HEK293 (cell line): ENCODE measurements at regions not wholly inside any gene's neighbourhood (a gene's known extent, or its start where the extent isn't known, plus 50 kb on each side); places are given as distances from the start of the nearest gene placed in this dataset.

Experiments
- CTCF ChIA-PET: fragments of 350-600 bp; formaldehyde crosslinking; extraction: SDS; loops from one replicate; lab custom pipeline; 2021; ENCODE audit warnings: antibody characterized with exemption; lab: Yijun Ruan, JAX
- POLR2A ChIA-PET: fragments of 300-600 bp; formaldehyde crosslinking; extraction: SDS; loops from one replicate; lab custom pipeline; 2020; ENCODE audit warnings: antibody characterized with exemption, inconsistent platforms; lab: Yijun Ruan, JAX
- H3K27ac ChIP-seq: fragments of 200-500 bp; sonication (Bioruptor generic); 2 replicates; pipeline ENCODE4 v1.5.1; 2014; ENCODE audit warnings: low read depth, low read length, control low read depth, inconsistent platforms; ENCODE audit errors: extremely low read depth
- H3K36me3 ChIP-seq, 2 experiments: fragments of 200-500 bp in 1 of 2; sonication (Bioruptor generic) in 1 of 2; 1 replicate in 1 of 2; 2 replicates in 1 of 2; pipeline ENCODE4 v1.5.1; 2014 to 2017; ENCODE audit warnings: inconsistent platforms in 2 of 2, low read length in 2 of 2; ENCODE audit not compliant: control insufficient read depth in 2 of 2, insufficient read depth in 1 of 2
- H3K4me1 ChIP-seq: fragments of 200-500 bp; sonication (Bioruptor generic); 2 replicates; pipeline ENCODE4 v1.5.1; 2014; ENCODE audit warnings: mild to moderate bottlenecking, low read length, inconsistent platforms; ENCODE audit not compliant: control insufficient read depth, insufficient read depth
- H3K4me3 ChIP-seq: 2 replicates; pipeline ENCODE4 v1.5.1; 2011; ENCODE audit warnings: low read depth, mild to moderate bottlenecking, control low read depth, low read length, moderate library complexity
- H3K9me3 ChIP-seq: fragments of 200-500 bp; sonication (Bioruptor generic); 2 replicates; pipeline ENCODE4 v1.5.1; 2014; ENCODE audit warnings: low read depth, low read length, inconsistent platforms; ENCODE audit not compliant: control insufficient read depth, insufficient read depth
- BCL11A ChIP-seq: fragments of 450-650 bp; formaldehyde crosslinking; IDR thresholded peaks from 2 replicates; pipeline ENCODE4 v1.5.1; 2016; ENCODE audit warnings: low read depth, missing biosample characterization, missing genetic modification characterization
- KLF16 ChIP-seq: fragments of 450-650 bp; formaldehyde crosslinking; IDR thresholded peaks from 2 replicates; pipeline ENCODE4 v1.5.1; 2017; ENCODE audit warnings: missing biosample characterization, missing genetic modification characterization
- MZF1 ChIP-seq: fragments of 450-650 bp; formaldehyde crosslinking; IDR thresholded peaks from 2 replicates; pipeline ENCODE4 v1.5.1; 2017; ENCODE audit warnings: missing biosample characterization, missing genetic modification characterization, borderline replicate concordance
- PBX3 ChIP-seq: sonication (generic); formaldehyde crosslinking; IDR thresholded peaks from 2 replicates; pipeline ENCODE4 v1.8.1; 2022; ENCODE audit warnings: mild to moderate bottlenecking, moderate library complexity, missing genetic modification reagents
- YY1 ChIP-seq: fragments of 450-650 bp; formaldehyde crosslinking; IDR thresholded peaks from 2 replicates; pipeline ENCODE4 v1.5.1; 2018; ENCODE audit warnings: missing biosample characterization, missing genetic modification characterization
- YY2 ChIP-seq: fragments of 450-650 bp; formaldehyde crosslinking; IDR thresholded peaks from 2 replicates; pipeline ENCODE4 v1.5.1; 2016; ENCODE audit warnings: missing biosample characterization, missing genetic modification characterization
- ZBTB26 ChIP-seq: fragments of 450-650 bp; formaldehyde crosslinking; optimal IDR thresholded peaks from 2 replicates; pipeline ENCODE3; 2016; ENCODE audit warnings: missing biosample characterization, mild to moderate bottlenecking, missing genetic modification characterization
- ZBTB8A ChIP-seq: fragments of 450-650 bp; formaldehyde crosslinking; IDR thresholded peaks from 2 replicates; pipeline ENCODE4 v1.5.1; 2016; ENCODE audit warnings: missing biosample characterization, missing genetic modification characterization
- ZFP3 ChIP-seq: fragments of 450-650 bp; formaldehyde crosslinking; IDR thresholded peaks from 2 replicates; pipeline ENCODE4 v1.5.1; 2016; ENCODE audit warnings: low read depth, missing biosample characterization, missing genetic modification characterization
- ZNF140 ChIP-seq: fragments of 450-650 bp; formaldehyde crosslinking; IDR thresholded peaks from 2 replicates; pipeline ENCODE4 v1.5.1; 2016; ENCODE audit warnings: missing biosample characterization, missing genetic modification characterization
- ZNF157 ChIP-seq: fragments of 450-650 bp; formaldehyde crosslinking; IDR thresholded peaks from 2 replicates; pipeline ENCODE4 v1.5.1; 2016; ENCODE audit warnings: missing biosample characterization, missing genetic modification characterization
- ZNF169 ChIP-seq: fragments of 450-650 bp; formaldehyde crosslinking; IDR thresholded peaks from 2 replicates; pipeline ENCODE4 v1.5.1; 2016; ENCODE audit warnings: missing biosample characterization, missing genetic modification characterization
- ZNF18 ChIP-seq: fragments of 450-650 bp; formaldehyde crosslinking; IDR thresholded peaks from 2 replicates; pipeline ENCODE4 v1.5.1; 2016; ENCODE audit warnings: missing biosample characterization, missing genetic modification characterization
- ZNF19 ChIP-seq: fragments of 450-650 bp; formaldehyde crosslinking; IDR thresholded peaks from 2 replicates; pipeline ENCODE4; 2016; ENCODE audit warnings: missing biosample characterization, missing genetic modification characterization, low read depth
- ZNF214 ChIP-seq: fragments of 450-650 bp; formaldehyde crosslinking; IDR thresholded peaks from 2 replicates; pipeline ENCODE4 v1.5.1; 2017; ENCODE audit warnings: missing biosample characterization, mild to moderate bottlenecking, missing genetic modification characterization, borderline replicate concordance
- ZNF433 ChIP-seq: fragments of 450-650 bp; formaldehyde crosslinking; IDR thresholded peaks from 2 replicates; pipeline ENCODE4 v1.5.1; 2016; ENCODE audit warnings: missing biosample characterization, missing genetic modification characterization, low read depth
- ZNF48 ChIP-seq: fragments of 450-650 bp; formaldehyde crosslinking; IDR thresholded peaks from 2 replicates; pipeline ENCODE4 v1.5.1; 2016; ENCODE audit warnings: missing biosample characterization, missing genetic modification characterization
- ZNF510 ChIP-seq: fragments of 450-650 bp; formaldehyde crosslinking; IDR thresholded peaks from 2 replicates; pipeline ENCODE4 v1.5.1; 2018; ENCODE audit warnings: mild to moderate bottlenecking, missing genetic modification characterization, missing biosample characterization; ENCODE audit not compliant: insufficient replicate concordance
- ZNF521 ChIP-seq: fragments of 450-650 bp; formaldehyde crosslinking; IDR thresholded peaks from 2 replicates; pipeline ENCODE4 v1.5.1; 2017; ENCODE audit warnings: missing biosample characterization, mild to moderate bottlenecking, missing genetic modification characterization
- ZNF530 ChIP-seq: fragments of 450-650 bp; formaldehyde crosslinking; IDR thresholded peaks from 2 replicates; pipeline ENCODE4 v1.5.1; 2016; ENCODE audit warnings: low read depth, missing biosample characterization, missing genetic modification characterization
- ZNF549 ChIP-seq: fragments of 450-650 bp; IDR thresholded peaks from 2 replicates; pipeline ENCODE4 v1.5.1; 2018; ENCODE audit warnings: missing biosample characterization, missing genetic modification characterization, mild to moderate bottlenecking, inconsistent platforms, moderate library complexity
- ZNF580 ChIP-seq: fragments of 450-650 bp; formaldehyde crosslinking; IDR thresholded peaks from 2 replicates; pipeline ENCODE4 v1.5.1; 2016; ENCODE audit warnings: missing biosample characterization, missing genetic modification characterization
- ZNF624 ChIP-seq: fragments of 450-650 bp; formaldehyde crosslinking; IDR thresholded peaks from 2 replicates; pipeline ENCODE4 v1.5.1; 2017; ENCODE audit warnings: missing biosample characterization, missing genetic modification characterization
- ZNF76 ChIP-seq: fragments of 450-650 bp; formaldehyde crosslinking; IDR thresholded peaks from 2 replicates; pipeline ENCODE4; 2016; ENCODE audit warnings: low read depth, missing biosample characterization, missing genetic modification characterization, borderline replicate concordance
- TF ChIP-seq, protein P1 (sequence below): fragments of 450-650 bp; formaldehyde crosslinking; IDR thresholded peaks from 2 replicates; pipeline ENCODE4 v1.5.1; 2016; ENCODE audit warnings: missing biosample characterization, missing genetic modification characterization
- TF ChIP-seq, protein P2 (sequence below): fragments of 450-650 bp; formaldehyde crosslinking; IDR thresholded peaks from 2 replicates; pipeline ENCODE4 v1.5.1; 2016; ENCODE audit warnings: missing biosample characterization, missing genetic modification characterization

- ChIA-PET CTCF (interaction anchor here (0.6 to 1.4 kb wide), 3 partner anchors 37 to 93 kb away, joined by 4 to 5 read pairs (median 4); no protein-coding TSS in a partner anchor), POLR2A (no interaction called here)
- Histone ChIP-seq H3K4me1 (no peaks in the 10 kb centered on the region), H3K36me3 (no peaks in the 10 kb centered on the region)
- TF ChIP-seq ZNF76 (tag by site-specific recombination) (no peak), YY2 (tag by site-specific recombination) (no peak), ZFP3 (tag by site-specific recombination) (no peak), ZNF214 (tag by site-specific recombination) (no peak), YY1 (no peak), ZNF580 (tag by site-specific recombination) (no peak), ZBTB8A (no peak), ZNF140 (tag by site-specific recombination) (no peak), ZNF18 (no peak), ZNF530 (tag by site-specific recombination) (no peak), KLF16 (no peak), BCL11A (tag by site-specific recombination) (no peak), ZNF433 (tag by site-specific recombination) (no peak)
- TF ChIP-seq, protein P1, sequence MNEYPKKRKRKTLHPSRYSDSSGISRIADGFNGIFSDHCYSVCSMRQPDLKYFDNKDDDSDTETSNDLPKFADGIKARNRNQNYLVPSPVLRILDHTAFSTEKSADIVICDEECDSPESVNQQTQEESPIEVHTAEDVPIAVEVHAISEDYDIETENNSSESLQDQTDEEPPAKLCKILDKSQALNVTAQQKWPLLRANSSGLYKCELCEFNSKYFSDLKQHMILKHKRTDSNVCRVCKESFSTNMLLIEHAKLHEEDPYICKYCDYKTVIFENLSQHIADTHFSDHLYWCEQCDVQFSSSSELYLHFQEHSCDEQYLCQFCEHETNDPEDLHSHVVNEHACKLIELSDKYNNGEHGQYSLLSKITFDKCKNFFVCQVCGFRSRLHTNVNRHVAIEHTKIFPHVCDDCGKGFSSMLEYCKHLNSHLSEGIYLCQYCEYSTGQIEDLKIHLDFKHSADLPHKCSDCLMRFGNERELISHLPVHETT (tag by site-specific recombination), result no peak
- TF ChIP-seq, protein P2, sequence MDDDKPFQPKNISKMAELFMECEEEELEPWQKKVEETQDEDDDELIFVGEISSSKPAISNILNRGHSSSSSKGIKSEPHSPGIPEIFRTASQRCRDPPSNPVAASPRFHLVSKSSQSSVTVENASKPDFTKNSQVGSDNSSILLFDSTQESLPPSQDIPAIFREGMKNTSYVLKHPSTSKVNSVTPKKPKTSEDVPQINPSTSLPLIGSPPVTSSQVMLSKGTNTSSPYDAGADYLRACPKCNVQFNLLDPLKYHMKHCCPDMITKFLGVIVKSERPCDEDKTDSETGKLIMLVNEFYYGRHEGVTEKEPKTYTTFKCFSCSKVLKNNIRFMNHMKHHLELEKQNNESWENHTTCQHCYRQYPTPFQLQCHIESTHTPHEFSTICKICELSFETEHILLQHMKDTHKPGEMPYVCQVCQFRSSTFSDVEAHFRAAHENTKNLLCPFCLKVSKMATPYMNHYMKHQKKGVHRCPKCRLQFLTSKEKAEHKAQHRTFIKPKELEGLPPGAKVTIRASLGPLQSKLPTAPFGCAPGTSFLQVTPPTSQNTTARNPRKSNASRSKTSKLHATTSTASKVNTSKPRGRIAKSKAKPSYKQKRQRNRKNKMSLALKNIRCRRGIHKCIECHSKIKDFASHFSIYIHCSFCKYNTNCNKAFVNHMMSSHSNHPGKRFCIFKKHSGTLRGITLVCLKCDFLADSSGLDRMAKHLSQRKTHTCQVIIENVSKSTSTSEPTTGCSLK (tag by site-specific recombination), result no peak
- TF ChIP-seq, all 188 proteins: peak for 0
- no peak overlapping the region for H3K4me3 ChIP-seq
- no peak overlapping the region for H3K27ac ChIP-seq
- H3K9me3 ChIP-seq, result no peaks in the 10 kb centered on the region
These were observed 2041.4 kb upstream of the CDH9 start for GRCh38 chr5:29079771-29080170.

GRCh38 chr5:29077451-29077850 lies 2039.1 kb upstream of the CDH9 start:
- POLR2A ChIA-PET, result no interaction called here
- CTCF ChIA-PET, result no interaction called here
- Histone ChIP-seq H3K4me3 (no peak overlapping the region), H3K4me1 (no peaks in the 10 kb centered on the region), H3K36me3 (no peaks in the 10 kb centered on the region), H3K9me3 (no peaks in the 10 kb centered on the region), H3K27ac (no peak overlapping the region)
- no peak for TF ChIP-seq PBX3
- no peak for TF ChIP-seq ZNF157 (tag by site-specific recombination)
- TF ChIP-seq ZNF549 (tag by site-specific recombination), result no peak
- no peak for TF ChIP-seq ZNF169
- no peak for TF ChIP-seq ZNF140 (tag by site-specific recombination)
- no peak for TF ChIP-seq ZNF624 (tag by site-specific recombination)
- no peak for TF ChIP-seq ZNF48 (tag by site-specific recombination)
- TF ChIP-seq ZNF521 (tag by site-specific recombination), result no peak
- no peak for TF ChIP-seq ZNF19 (tag by site-specific recombination)
- no peak for TF ChIP-seq ZNF510 (tag by site-specific recombination)
- TF ChIP-seq ZNF214 (tag by site-specific recombination), result no peak
- TF ChIP-seq MZF1 (tag by site-specific recombination), result no peak
- TF ChIP-seq ZNF580 (tag by site-specific recombination), result no peak
- TF ChIP-seq ZBTB26 (tag by site-specific recombination), result no peak
